HG03060 (cell line): ENCODE measurements at regions not wholly inside any gene's neighbourhood (a gene's known extent, or its start where the extent isn't known, plus 50 kb on each side); places are given as distances from the start of the nearest gene placed in this dataset.

Experiments
- ATAC-seq: cut with Tn5 transposase; IDR thresholded peaks from one replicate; pipeline ENCODE4 v1.9.1; 2021; ENCODE audit warnings: low read depth, moderate number of reproducible peaks; ENCODE audit not compliant: unreplicated experiment

GRCh38 chr4:108345862-108346817 is 177.4 kb upstream of the LEF1 start:
- no peak for ATAC-seq

DNA sequence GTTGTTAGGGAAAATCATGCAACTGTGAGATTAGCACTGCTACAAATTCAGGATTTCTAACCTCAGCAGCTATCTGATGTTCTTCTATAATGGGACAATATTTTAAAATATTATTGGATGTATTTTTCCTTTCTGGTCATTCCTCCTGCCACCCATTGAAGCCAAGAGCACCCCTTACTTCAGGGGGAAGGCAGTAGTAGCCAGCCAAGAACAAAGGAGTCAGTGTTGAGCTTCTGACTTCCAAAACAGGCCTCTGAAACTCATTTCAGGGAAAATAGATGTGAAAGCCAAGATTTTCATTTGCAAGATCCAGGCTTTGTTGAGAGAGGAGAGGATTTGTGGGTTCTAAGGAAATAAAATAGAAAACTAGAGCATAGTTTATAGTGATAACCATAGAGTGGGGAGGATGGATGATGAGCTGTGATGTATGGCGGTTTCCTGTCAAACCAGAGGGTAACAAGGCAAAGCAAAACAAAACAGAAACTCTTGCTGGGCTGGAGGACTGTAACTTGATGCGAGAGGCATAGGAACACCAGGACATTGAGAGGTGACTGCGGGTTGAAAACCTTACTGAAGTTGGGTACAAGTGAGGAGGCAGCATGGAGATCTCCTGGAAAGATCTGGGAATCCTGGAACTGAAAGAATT is 173.7 kb upstream of the LEF1 start:
- no peak for ATAC-seq

GRCh38 chr4:108337923-108338322 is 169.2 kb upstream of the LEF1 start:
- no peak for ATAC-seq

GRCh38 chr4:108336076-108336475 is 167.3 kb upstream of the LEF1 start:
- no peak for ATAC-seq

- ATAC-seq: no peak
Observed at GRCh38 chr4:108335081-108335480, 166.3 kb upstream of the LEF1 start.

- no peak for ATAC-seq
Observed at GRCh38 chr4:108334031-108334430, 165.3 kb upstream of the LEF1 start.

GRCh38 chr4:108333353-108333942 is 164.7 kb upstream of the LEF1 start:
- no peak for ATAC-seq

GRCh38 chr4:108331905-108332632 is 163.3 kb upstream of the LEF1 start:
- ATAC-seq: no peak

DNA sequence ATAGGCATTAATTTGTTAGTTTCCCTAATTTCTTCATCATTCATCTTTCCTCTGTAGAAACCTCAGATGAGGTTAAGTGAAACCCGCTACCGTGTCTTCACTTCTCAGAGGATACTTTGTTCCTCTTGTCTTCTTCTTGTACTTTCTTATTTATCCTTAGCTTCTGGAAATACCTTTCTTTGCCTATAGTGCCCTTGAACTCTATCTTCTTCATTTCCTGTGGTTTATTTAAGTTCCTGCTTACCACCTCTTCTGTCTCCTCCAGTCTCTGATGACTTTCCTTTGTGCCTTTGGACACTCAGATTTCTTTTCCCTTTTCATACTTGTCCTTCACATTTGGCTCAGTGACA is 159.6 kb upstream of the LEF1 start:
- ATAC-seq: no peak

DNA sequence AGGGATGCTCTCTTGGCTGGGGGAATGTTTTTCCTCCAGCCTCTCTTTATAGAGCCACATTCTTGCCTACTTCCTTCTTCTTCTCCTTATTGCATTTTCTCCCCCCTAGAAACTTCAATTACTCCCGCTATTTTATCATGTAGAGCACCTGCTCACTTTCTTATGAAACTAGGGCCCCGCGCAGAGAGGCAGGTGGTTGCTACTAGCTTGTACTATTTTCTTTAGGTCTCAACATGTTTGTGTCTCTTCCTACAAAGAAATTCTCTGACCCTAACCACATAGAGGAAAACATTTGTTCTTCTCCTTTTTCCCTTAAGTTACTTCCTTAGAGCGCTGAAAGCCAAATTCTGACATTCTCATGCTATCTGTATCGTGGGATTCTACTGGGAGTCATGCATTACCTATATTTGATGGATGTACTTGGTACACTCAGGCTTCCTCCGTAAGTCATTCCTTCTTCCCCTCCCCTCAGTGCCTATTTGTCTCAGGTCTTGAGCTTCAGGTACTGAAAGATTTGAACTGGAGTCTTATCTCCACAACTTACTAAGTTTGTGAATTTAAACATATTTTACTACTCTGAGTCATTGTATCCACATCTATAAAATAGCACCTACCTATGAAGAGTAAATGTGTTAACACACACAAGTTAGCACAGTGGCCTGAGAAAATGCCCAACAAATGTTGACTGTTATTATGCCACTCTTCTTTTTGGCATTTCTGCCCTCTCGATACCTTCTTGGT is 159.1 kb upstream of the LEF1 start:
- no peak for ATAC-seq

- no peak for ATAC-seq
Observed at GRCh38 chr4:108325561-108325960, 156.8 kb upstream of the LEF1 start.

DNA sequence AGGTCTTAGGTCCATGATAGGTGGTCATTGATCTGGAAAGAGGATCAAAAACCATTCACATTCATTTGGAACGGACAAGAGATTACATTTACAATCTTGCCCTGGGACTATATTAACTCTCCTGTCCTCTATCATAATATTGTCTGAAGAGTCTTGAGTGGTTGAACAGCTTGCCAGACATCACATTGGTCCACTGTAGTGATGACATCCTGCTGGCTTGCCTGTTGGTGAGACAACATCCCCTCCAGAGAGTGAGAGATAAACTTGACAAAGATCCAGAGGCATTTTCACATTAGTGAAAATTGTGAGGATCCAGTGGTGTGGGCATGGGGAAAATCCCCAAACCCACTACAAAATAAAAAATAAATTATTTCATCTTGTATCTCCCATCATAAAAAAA is 155.7 kb upstream of the LEF1 start:
- ATAC-seq: no peak

- ATAC-seq: no peak
Observed at GRCh38 chr4:108322497-108322896, 153.8 kb upstream of the LEF1 start.

DNA sequence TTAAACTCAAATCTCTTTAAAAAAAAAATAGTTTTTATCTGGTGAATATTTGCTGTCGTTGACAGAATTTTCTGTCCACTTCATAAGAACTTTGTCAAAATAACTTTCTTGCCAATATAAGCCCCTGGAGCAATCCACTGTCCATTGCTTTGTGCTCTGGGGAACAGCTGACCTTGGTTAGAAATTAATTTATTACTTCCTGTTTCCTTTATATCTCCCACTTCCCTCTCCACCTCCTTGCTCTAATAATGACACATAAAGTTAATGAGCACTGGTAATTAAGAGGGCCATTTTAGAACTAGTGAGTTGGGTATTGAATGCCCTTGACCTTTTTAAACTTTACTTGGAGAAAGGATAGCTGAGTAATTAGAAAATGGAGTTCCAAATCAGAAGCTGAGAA is 151.3 kb upstream of the LEF1 start:
- no peak for ATAC-seq

GRCh38 chr4:108317377-108317776 is 148.6 kb upstream of the LEF1 start:
- ATAC-seq: no peak

DNA sequence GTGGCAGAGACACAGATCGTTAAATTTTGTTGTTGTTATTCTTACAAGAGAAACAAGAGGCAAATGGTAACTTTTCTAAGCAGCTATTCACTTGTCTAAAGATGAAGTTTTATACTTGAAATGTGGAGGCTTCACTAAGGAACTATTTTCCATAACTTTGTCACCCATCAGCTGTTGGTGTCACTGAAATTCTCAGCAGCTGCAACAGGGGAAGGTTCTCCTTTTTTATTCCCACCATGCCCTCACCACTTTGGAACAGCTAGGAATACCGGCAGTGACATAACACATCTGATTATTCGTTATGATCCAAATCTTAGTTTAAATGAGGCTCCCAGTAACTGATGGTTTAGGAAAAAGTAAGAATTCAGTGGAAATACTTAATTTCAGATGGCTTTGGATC is 147.0 kb upstream of the LEF1 start:
- no peak for ATAC-seq

GRCh38 chr4:108314900-108315589 is 146.3 kb upstream of the LEF1 start:
- no peak for ATAC-seq

DNA sequence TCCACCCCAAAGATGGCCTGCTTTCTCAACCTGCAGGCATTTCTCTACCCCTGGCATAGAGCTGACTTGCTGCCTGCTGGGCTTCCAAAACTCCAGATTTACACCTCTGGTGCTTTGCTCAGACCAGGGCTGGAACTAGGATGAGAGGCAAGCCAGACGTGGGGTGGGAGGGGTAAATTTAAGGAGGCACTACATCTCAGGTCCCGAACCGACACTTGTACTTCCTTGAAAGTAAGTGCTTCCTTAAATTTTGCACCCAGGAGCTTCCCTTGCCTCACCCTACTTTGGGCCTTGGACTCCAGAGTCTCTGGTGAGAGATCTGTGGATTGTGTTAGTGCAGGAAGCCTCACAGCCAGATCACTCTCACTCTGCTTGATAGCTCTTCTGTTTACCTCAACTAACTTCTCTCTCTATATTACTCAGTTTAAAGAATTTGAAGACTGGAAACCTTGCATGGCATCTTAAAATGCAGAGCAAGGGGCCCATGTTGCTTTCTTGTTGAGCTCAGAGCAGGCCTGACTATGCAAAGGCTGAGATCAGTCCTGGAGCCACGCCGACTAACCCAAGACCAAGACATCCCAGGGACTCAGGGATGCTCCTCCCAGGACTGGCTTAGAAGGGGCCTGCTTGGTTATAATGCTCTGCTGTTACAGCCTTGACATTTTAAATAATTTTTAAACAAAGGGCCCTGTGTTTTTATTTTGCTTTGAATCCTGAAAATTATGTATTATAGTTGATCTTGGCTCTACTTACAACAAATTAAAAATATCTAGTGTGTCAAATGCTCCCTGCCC is 145.0 kb upstream of the LEF1 start:
- no peak for ATAC-seq

DNA sequence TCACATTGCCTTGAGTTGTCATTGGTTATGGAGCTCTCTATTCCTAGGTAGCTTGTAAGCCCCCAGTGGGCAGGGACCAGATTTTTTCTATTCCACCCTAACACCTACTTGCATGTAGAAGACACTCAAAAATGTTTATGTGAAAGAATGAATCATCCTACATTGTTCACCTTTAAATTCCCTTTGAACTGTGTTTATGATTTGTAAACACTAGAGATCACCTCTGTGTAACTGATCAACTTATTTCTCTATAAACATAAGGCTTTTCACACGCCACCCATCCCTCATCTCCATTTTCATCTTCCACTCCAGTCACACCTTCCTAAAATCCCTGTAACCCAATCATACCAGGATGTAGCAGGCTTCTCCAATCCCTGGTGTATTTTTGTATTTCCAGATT is 142.6 kb upstream of the LEF1 start:
- ATAC-seq: no peak
